ENCODE measurements at regions not wholly inside any gene's neighbourhood (a gene's known extent, or its start where the extent isn't known, plus 50 kb on each side); places are given as distances from the start of the nearest gene placed in this dataset.

DNA sequence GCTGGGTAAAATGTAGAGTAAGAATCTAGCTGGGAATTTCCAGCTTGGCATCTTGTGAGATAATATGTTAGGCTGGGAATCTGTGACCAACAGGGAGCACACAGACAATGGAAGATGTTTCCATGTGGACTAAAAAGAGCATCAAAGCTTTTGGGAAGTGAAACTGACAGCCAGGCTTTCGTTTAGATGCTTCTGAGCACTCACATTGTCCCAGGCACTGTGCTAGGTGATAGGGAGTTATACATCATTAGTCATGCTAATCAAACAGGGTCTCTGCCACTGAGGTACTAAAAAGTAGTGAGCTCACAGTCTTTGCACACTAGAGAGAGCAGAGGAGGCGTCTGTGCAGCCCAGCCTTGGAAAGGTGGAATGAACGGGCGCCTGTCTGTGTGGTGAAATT is 101.9 kb upstream of the SCOC start:
- DNase-seq = no peak

DNA sequence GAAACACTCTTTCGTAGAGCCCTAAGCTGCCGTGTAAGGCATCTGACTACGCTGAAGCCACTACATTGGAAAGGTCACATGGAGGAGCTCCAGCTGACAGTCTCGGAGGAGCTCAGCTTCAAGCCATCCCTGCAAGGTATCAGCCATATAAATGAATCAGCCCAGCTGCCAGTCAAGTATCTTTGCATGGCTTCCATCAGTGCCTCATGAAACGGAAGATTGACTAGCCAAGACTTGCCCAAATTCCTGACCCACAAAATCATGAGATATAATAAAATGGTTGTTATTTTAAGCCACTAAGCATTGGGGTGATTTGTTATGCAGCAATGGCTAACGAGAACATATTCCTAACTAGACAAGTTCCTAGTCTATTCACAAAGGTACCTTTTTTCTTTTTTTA is 104.1 kb upstream of the SCOC start:
- DNase-seq = no peak

DNA sequence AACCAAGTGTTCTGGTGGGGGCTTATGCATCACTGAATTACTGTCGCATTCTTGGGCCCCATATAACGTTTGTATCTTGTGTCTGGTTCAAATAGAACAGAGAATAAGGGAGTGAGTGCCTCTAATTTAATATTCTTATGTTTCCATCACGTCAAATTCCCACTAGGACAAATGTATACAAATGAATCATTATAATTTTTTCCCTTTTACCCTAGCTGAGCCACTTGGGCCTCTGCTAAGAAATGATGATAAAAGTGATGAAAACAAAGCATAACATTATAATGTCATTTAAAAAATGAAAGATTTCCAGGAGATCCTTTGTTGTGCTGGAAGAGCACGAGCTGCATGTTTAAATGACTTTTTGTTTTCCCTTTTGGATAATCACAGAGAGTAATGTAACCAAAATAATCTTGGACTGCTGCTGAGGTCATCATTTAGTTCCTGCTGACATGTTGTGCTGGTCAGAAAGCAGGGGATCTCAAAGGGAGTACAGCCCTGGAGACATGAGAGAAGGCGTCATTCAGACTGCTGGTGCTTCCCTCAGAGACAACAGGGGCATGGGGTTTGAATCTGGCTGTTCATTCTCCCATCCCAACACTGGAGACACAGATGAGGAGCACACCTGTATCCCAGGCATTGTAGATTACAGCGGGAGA is 105.1 kb upstream of the SCOC start:
- no peak for DNase-seq

GRCh38 chr4:140267576-140267975 is 105.9 kb upstream of the SCOC start:
- no peak for DNase-seq

DNA sequence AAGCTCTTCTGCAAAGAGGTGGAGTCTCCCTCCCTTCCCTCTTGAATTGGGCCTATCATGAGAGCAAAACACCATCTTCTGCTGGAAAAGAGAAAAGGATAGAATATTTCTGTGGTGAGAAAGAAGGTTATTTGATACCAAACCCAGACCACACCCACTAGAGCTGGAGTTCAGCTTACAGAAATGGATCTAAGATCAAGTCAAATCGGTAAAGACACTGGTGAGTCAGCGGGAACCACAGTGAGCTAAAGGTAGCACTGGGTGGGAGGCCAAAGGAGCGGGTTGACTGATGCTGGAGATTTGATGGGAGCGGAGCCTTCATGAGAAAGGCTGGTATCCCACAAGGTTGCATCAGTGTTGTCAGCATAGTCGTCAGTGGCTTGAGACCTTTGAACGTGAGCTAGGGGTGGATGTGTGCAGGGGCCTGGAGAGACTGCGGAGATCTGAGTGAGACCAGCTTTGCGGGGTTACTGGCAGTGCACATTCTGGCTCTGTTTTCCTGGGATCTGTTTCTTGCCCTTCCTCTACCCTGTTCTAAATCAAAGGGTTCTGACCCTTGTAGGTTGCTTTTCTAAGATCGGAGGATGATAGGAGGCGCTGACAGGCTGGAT is 106.4 kb upstream of the SCOC start:
- DNase-seq = no peak

GRCh38 chr4:140260227-140260626 is 106.2 kb upstream of the MAML3 start:
- no peak for DNase-seq

- DNase-seq = no peak
Observed at GRCh38 chr4:140258476-140258875, 104.5 kb upstream of the MAML3 start.

DNA sequence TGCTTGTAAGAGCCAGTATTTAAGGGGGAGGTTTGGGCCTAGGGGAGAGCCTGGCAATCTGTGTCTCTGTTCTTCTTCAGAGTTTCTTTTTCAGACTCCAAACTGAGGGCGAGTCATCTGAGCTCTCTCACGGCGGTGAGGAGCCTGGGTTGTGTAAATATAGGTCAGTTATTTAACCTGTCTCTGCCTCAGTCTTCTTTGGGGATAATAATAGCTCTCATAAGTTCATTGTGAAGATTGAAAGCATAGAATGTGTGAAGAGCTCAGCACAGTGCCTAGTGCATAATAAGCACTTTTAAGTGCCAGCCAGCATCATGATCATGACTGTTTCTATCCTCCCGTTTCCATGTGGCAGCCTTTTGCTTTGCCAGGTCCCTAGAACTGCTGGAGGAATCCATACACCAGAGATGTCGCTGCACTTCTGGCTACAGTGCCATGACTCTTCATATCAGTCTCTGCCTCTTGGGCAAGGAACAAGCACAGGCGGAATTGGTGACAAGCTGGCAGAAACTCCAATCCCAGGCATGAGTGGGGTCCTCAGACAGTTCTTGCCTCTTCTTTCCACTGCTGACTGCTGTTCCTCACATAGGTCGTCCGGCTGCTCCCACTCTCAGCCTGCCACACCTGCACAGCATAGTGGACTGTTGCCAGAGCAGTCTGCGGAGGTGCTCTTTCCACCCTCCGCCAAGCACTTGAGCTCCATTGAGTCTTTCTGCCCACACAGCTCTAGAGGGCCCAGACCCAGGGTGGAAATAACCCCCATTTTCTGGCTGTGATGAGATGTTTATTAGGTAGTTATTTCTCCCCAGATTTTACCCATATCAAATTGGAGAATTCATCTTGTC is 103.7 kb upstream of the MAML3 start:
- no peak for DNase-seq

GRCh38 chr4:140256941-140257340 is 103.0 kb upstream of the MAML3 start:
- DNase-seq = no peak

DNA sequence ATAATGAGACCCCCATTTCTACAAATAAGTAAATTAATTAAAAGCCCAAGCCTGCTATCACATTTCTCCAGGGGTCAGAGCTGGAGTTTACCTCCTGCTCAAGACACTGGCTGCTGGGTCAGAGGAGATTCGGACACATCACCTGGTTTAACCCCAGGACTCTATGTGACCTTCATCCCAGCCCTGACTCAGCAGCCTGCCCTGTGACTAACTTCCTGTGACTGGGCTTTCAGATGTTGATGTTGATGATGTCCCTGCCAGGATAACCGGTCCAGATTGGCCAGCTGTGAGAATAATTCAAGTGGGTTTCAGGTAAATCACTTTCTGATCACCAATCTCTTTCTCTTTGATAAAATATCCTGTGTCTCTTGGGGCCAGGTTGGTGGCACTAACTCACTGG is 102.4 kb upstream of the MAML3 start:
- DNase-seq = no peak

DNA sequence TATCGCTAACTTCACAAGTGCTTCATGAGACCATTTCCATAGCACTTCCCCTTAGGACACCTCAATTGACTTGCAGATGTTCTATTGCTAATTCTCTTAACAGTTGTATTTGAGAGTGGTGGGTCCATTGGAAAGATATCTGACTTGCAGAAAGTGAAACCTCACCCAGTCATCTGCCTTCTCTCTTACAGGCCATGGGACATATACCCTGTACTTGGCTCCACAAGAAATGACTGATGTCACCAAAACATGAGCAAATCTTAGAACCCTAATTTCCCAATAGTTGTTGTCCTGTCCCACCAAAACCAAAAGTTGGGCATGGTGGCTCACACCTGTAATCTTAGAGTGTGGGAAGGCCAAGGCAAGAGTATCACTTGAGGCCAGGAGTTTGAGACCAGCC is 101.9 kb upstream of the MAML3 start:
- DNase-seq = no peak

- no peak for DNase-seq
Observed at GRCh38 chr4:140255467-140255866, 101.5 kb upstream of the MAML3 start.

DNA sequence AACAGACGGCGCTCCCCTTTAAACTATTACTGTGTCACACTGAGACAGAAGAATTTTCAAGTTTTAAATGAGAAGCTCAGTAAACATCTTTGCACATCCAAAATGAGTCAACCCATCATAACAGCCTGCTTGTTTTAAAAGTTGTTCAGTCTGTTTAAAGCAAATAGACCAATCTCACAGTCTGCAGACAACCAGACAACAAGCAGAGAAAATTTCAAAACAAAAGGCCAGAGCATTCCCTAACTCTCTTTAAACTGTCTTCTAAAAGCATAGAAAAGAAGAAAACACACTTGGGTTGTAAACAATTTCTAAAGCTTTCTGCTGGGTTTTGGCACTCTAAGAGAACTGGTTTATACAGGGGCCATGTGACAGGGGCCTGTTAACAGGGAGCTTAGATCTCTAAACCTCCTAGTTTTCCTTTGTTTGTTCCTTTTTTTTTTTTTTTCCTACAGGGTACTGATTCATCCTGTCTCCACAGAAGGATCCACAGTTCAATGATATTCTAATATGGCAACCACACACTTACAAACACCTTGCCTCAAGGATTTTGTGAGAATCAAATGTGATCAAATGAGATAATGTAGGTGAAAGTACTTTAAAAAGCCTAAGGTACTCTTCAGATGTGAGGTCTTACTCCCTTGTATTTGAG is 100.8 kb upstream of the MAML3 start:
- DNase-seq = no peak

DNA sequence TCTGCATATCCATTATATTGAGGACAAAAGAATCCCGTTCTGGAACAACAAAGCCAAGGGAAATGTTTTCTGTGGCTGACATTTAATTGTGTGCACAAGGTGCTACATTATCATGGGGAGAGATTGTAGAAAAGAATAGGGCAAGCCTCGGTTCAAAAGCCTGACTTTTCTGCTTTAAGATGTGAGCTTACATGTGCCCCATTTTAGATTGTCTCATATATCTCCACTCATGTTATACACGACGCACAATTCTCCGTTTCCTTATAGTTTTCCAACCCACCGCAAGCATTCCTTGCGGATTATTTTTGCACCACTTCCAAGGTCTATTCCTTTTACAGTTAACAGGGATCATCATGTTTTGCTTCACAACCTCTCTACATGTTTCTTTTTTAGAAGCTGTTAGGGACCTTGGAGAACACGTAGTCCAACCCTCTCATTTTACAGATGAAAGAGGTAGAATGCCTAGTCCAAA is 99.6 kb upstream of the MAML3 start:
- DNase-seq = no peak

DNA sequence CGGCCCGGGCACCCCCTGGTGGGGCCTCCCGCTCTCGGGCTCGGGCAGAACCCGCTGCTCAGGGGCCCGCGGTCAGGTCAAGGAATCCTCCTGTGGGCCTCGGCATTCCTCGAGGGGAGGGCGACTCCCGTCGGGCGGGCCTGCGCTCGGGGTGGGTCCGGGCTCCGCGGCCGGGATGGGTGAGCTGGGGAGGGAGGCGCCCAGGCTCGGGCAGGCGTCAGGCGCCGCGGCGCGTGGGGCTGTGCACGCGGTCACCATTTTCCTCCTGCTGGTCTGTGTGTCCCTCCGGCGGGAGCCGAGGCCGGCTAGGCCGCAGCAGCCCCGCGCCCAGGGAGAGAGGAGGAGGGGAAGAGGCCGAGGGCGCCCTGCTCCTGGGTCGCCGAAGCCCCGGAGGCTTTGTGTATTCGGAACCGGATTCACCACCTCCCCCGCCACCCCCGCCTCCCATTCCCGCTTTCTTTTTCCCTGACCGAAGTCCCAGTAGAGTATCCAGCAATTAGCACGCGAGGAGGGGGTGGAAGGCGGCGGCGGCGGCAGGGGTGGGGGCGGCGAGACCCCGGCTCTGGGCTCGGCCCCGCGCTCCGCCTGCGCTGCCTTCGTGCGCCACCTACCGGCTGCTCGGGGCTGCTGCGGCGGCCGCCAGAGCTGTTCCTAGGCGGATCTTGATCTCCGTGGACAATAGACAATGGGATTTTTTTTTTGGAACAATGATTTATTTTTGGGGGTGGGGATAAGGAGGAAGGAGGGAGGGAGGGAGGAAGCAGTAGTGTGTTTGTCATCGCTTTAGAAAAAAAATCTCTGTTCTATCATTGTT is 99.0 kb upstream of the MAML3 start:
- peak; percentile 56 for DNase-seq

DNA sequence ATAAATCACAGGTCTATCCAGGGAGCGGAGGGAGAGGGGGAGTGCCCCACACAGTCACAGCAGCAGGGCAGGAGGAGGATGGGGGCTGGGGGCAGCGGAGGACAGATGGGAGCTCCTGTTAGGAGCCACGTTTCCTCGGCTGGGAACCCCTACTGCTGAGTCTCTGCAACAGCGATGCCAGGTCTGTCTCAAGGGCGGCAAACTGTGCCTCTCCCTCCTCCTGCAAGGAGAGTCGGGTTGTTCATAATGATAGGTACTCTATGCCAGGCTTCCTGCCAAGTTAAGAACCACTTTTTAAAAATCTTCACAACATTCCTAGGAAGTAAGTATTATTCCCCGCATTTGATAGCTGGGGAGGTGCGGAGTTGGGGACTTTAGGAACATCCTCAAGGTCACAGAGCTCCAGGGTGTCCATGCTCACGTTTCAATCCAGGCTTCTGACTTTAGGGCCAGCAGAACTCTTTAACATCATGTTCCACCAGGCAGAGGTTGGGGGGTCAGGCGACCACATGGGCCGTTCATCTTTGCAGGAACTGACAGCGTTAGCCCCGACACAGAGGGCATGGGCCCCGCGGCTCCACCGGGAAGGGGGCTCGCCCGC is 98.3 kb upstream of the MAML3 start:
- DNase-seq = no peak

DNA sequence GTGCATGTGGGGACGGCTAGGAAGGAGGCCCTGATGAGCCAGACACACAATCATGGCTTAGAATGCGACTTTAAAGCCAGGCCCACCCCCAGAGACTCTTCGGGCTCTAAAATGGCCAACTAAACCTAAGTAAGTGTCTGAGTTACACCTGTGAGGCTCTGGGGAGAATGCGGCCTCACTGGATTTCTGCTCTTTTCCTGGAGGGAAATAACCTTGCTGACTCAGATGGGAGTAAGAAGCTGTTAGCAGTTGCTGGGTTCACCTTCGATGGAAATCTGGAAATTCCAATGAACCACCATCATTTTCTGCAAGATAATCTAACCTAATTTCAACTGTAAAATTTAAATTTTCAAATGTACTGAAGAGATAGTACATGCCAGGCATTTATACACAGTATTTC is 97.6 kb upstream of the MAML3 start:
- DNase-seq = no peak

GRCh38 chr4:140250989-140251552 is 97.1 kb upstream of the MAML3 start:
- DNase-seq = no peak

DNA sequence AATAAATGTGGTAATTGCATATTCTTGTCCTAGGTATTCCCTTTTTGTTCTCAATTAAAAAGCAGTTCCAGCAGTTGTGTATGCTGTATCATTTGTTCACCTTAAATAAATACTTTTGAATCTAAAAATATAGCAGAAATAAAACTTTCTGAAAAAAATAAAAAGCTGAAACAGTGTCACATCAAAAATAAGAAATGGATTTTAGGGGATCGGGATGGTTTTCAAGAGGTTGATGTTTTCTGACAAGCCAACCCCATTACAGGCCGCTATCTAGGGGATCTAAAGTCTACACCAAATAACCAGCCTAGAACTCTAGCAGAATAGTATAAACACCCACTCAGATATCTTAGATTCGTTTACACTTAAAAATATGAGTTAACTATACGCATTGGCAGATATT is 95.4 kb upstream of the MAML3 start:
- DNase-seq = no peak

DNA sequence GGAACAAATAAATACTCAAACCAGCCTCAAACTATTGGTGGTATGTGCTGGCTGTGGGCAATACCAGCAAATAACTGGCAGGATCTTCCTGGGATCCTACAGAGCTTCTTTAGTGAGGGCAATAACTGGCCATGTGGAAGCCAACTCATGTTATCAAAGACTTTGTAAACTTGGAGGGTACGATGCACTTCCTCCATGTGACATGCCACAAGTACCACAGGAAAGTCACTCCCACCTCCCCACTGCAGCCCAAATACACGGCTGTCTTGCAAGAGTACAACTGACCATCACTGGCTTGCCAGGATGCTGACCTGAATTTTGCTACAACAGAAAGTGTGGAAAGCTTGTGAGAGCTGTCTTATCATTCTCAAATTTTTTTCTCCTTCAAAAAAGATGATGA is 93.3 kb upstream of the MAML3 start:
- DNase-seq = no peak

GRCh38 chr4:140246216-140246615 is 92.2 kb upstream of the MAML3 start:
- DNase-seq = no peak

GRCh38 chr4:140244328-140244727 is 90.3 kb upstream of the MAML3 start:
- DNase-seq = no peak
